Erythroblast (primary cell): ENCODE measurements at regions not wholly inside any gene's neighbourhood (a gene's known extent, or its start where the extent isn't known, plus 50 kb on each side); places are given as distances from the start of the nearest gene placed in this dataset.

Experiments used
- GATA1 ChIP-seq: IDR thresholded peaks from 2 replicates; pipeline ENCODE4 v1.6.1; 2011; ENCODE audit warnings: low read depth, mild to moderate bottlenecking, control low read depth, low read length, moderate library complexity
- POLR2A ChIP-seq: IDR thresholded peaks from 2 replicates; pipeline ENCODE4 v1.6.1; 2011; ENCODE audit warnings: mild to moderate bottlenecking, low read length

DNA sequence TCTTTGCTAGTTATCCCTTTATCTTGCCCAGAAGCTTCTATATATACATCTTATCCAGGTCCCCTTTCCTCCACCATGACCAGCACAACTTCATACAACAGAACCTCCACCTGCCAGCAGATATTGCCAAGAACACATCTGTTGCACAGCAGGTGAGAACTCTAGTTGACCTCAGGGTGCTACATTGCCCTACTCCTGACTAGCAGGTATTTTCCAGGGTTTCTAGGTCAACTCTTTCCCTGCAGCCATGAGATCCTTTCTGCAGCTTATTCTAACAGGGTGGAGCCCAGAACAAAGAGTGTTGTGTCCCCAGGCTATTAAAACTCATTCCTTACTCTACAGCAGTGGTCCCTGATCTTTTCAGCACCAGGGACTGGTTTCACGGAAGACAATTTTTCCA, 319.5 kb downstream of the PRDM2 start:
- TF ChIP-seq POLR2A, result no peak
- TF ChIP-seq GATA1, result no peak
